ENCODE measurements at regions not wholly inside any gene's neighbourhood (a gene's known extent, or its start where the extent isn't known, plus 50 kb on each side); places are given as distances from the start of the nearest gene placed in this dataset.
"Not testable (repeated sequence)": the region's sequence is repeated elsewhere in the genome, so short reads cannot be mapped to it uniquely, and the experiment has no call there.

- ChIA-PET CTCF (no interaction called here), POLR2A (no interaction called here)
- no peak for DNase-seq (ENCODE audit: extremely low spot score)
- TF ChIP-seq, protein P1, sequence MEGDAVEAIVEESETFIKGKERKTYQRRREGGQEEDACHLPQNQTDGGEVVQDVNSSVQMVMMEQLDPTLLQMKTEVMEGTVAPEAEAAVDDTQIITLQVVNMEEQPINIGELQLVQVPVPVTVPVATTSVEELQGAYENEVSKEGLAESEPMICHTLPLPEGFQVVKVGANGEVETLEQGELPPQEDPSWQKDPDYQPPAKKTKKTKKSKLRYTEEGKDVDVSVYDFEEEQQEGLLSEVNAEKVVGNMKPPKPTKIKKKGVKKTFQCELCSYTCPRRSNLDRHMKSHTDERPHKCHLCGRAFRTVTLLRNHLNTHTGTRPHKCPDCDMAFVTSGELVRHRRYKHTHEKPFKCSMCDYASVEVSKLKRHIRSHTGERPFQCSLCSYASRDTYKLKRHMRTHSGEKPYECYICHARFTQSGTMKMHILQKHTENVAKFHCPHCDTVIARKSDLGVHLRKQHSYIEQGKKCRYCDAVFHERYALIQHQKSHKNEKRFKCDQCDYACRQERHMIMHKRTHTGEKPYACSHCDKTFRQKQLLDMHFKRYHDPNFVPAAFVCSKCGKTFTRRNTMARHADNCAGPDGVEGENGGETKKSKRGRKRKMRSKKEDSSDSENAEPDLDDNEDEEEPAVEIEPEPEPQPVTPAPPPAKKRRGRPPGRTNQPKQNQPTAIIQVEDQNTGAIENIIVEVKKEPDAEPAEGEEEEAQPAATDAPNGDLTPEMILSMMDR (IDR thresholded peaks at IDR 0.05; ENCODE audit: control extremely low read depth, extremely low read depth, low read depth, missing control alignments) = no peak
Measured at GRCh38 chr10:10745291-10745690, 272.4 kb upstream of the CELF2 start.

DNA sequence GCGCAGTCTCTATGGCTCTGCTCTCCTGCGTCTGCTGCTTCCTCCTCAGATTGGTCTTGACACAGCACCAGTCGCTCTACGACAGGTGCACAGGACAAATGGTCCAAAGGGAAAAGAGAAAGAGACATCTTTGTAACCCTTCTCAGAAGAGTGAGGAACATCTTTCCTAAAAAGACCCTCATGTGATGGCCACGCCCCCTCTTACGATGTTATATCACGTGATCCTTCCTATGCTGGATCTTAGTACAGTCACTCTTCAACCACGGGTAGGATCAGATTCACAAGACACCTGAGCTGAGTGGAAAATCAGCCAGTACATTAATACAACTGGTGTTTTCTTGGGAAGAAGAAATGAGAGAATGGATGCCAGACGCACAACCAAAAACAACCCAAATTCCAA lies 262.2 kb upstream of the CELF2 start:
- DNase-seq (ENCODE audit: extremely low spot score) = no peak
- ChIA-PET POLR2A (no interaction called here), CTCF (no interaction called here)
- TF ChIP-seq, protein P1 (IDR thresholded peaks at IDR 0.05; ENCODE audit: control extremely low read depth, extremely low read depth, low read depth, missing control alignments) = no peak

GRCh38 chr10:10758306-10758705 lies 259.4 kb upstream of the CELF2 start:
- CTCF ChIA-PET = no interaction called here
- POLR2A ChIA-PET = no interaction called here
- no peak for DNase-seq (ENCODE audit: extremely low spot score)
- TF ChIP-seq, protein P1 (IDR thresholded peaks at IDR 0.05; ENCODE audit: control extremely low read depth, extremely low read depth, low read depth, missing control alignments) = no peak

DNA sequence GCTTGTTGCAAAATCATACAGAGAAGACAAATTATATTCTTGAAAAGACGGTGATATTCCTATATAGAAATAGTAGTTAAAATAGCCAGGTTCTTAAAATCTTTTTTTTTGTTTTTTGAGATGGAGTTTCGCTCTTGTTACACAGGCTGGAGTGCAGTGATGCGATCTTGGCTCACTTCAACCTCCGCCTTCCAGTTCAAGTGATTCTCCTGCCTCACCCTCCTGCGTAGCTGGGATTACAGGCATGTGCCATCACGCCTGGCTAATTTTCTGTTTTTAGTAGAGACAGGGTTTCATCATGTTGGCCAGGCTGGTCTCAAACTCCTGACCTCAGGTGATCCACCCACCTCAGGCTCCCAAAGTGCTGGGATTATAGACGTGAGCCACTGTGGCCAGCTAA lies 257.9 kb upstream of the CELF2 start:
- DNase-seq (ENCODE audit: extremely low spot score); CTCF ChIA-PET; POLR2A ChIA-PET: not testable (repeated sequence)

- POLR2A ChIA-PET = no interaction called here
- DNase-seq (ENCODE audit: extremely low spot score) = no peak
- CTCF ChIA-PET = no interaction called here
- TF ChIP-seq, protein P1 (IDR thresholded peaks at IDR 0.05; ENCODE audit: control extremely low read depth, extremely low read depth, low read depth, missing control alignments) = no peak
Measured at GRCh38 chr10:10765017-10765416, 252.7 kb upstream of the CELF2 start.

DNA sequence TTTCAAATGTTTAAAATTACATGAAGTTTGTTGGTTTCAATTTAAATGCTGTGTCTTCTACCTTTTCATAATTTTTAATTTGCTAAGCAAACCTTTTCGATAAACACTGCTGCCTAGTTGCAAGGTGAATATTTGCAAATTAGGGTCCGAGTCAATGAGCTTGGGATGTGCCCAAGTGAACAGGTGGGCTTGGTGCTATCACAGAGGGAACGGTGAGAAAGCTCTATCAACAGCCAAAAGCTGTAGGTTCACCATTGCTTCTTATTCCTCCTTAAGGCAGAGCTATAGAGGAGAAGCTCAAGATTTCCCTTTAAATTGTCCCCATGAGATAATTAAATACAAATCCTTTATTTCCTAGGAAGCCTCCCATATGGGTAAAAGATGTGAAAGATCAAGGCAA lies 245.3 kb upstream of the CELF2 start:
- CTCF ChIA-PET = no interaction called here
- TF ChIP-seq, protein P1 (IDR thresholded peaks at IDR 0.05; ENCODE audit: control extremely low read depth, extremely low read depth, low read depth, missing control alignments) = no peak
- no peak for DNase-seq (ENCODE audit: extremely low spot score)
- POLR2A ChIA-PET = no interaction called here

- CTCF ChIA-PET = no interaction called here
- POLR2A ChIA-PET = no interaction called here
- no peak for DNase-seq (ENCODE audit: extremely low spot score)
- TF ChIP-seq, protein P1 (IDR thresholded peaks at IDR 0.05; ENCODE audit: control extremely low read depth, extremely low read depth, low read depth, missing control alignments) = no peak
Measured at GRCh38 chr10:10772874-10773508, 244.7 kb upstream of the CELF2 start.
